Left lobe of liver (tissue), 2 donors: ENCODE measurements at regions not wholly inside any gene's neighbourhood (a gene's known extent, or its start where the extent isn't known, plus 50 kb on each side); places are given as distances from the start of the nearest gene placed in this dataset.
"Not testable (repeated sequence)": the region's sequence is repeated elsewhere in the genome, so short reads cannot be mapped to it uniquely, and the experiment has no call there.

ENCODE experiments used
- ATAC-seq: fragments of 200-7000 bp; cut with Tn5 transposase; one replicate; pipeline ENCODE4 v1.9.1; 2020; ENCODE audit warnings: mild to moderate bottlenecking, moderate library complexity
- DNase-seq: peaks from one replicate; pipeline ENCODE4 v3.0.0-alpha.2; 2020; ENCODE audit warnings: low spot score
- donor health status: DM: no; HTN: no; CAD: no; lungs with moderate emphysema.
- donor health status: DM: no; HTN: yes; CAD: no.

- DNase-seq (no peak), ATAC-seq (no peak)
These were observed 205.0 kb upstream of the RPL34 start for GRCh38 chr4:108415389-108415788.

GRCh38 chr4:108411836-108412235 lies 208.5 kb upstream of the RPL34 start:
- ATAC-seq (no peak), DNase-seq (no peak)

GRCh38 chr4:108409691-108410090 lies 210.7 kb upstream of the RPL34 start:
- not testable (repeated sequence) for DNase-seq, ATAC-seq

GRCh38 chr4:108405586-108405985 lies 214.8 kb upstream of the RPL34 start:
- no peak for DNase-seq
- ATAC-seq, result no peak

GRCh38 chr4:108400309-108400708 lies 220.1 kb upstream of the RPL34 start:
- ATAC-seq, result no peak
- no peak for DNase-seq

GRCh38 chr4:108399610-108400265 lies 220.6 kb upstream of the RPL34 start:
- ATAC-seq (no peak), DNase-seq (no peak)

GRCh38 chr4:108398836-108399235 lies 221.5 kb upstream of the RPL34 start:
- ATAC-seq, result no peak

GRCh38 chr4:108398316-108398715 lies 222.1 kb upstream of the RPL34 start:
- no peak for ATAC-seq
- no peak for DNase-seq

More at GRCh38 chr4:108398836-108399235, 221.5 kb upstream of the RPL34 start:
- no peak for DNase-seq

GRCh38 chr4:108397850-108398249 lies 222.5 kb upstream of the RPL34 start:
- ATAC-seq (no peak), DNase-seq (no peak)

- no peak for DNase-seq
- ATAC-seq, result no peak
These were observed 223.4 kb upstream of the RPL34 start for GRCh38 chr4:108396900-108397497.

- ATAC-seq (no peak), DNase-seq (no peak)
These were observed 224.6 kb upstream of the RPL34 start for GRCh38 chr4:108395786-108396185.

- ATAC-seq, result no peak
- no peak for DNase-seq
These were observed 225.2 kb upstream of the LEF1 start for GRCh38 chr4:108393890-108394472.

GRCh38 chr4:108391701-108392455 lies 223.1 kb upstream of the LEF1 start:
- DNase-seq (no peak), ATAC-seq (no peak)

GRCh38 chr4:108385076-108385475 lies 216.3 kb upstream of the LEF1 start:
- ATAC-seq (no peak), DNase-seq (no peak)

- no peak for DNase-seq
- ATAC-seq, result no peak
These were observed 215.8 kb upstream of the LEF1 start for GRCh38 chr4:108384544-108384943.

GRCh38 chr4:108383157-108383556 lies 214.4 kb upstream of the LEF1 start:
- DNase-seq (no peak), ATAC-seq (no peak)

- DNase-seq (no peak), ATAC-seq (no peak)
These were observed 214.0 kb upstream of the LEF1 start for GRCh38 chr4:108382751-108383150.

- no peak for ATAC-seq
- DNase-seq, result no peak
These were observed 209.4 kb upstream of the LEF1 start for GRCh38 chr4:108378164-108378563.

- ATAC-seq (no peak), DNase-seq (no peak)
These were observed 208.3 kb upstream of the LEF1 start for GRCh38 chr4:108377021-108377420.

GRCh38 chr4:108375434-108375833 lies 206.7 kb upstream of the LEF1 start:
- ATAC-seq (no peak), DNase-seq (no peak)

- DNase-seq (no peak), ATAC-seq (no peak)
These were observed 203.9 kb upstream of the LEF1 start for GRCh38 chr4:108372681-108373080.

- no peak for ATAC-seq
These were observed 202.6 kb upstream of the LEF1 start for GRCh38 chr4:108371282-108371681.

More at GRCh38 chr4:108371282-108371681, 202.6 kb upstream of the LEF1 start:
- DNase-seq, result no peak
